Jurkat, Clone E6-1 (cell line): ENCODE measurements at regions not wholly inside any gene's neighbourhood (a gene's known extent, or its start where the extent isn't known, plus 50 kb on each side); places are given as distances from the start of the nearest gene placed in this dataset.

ENCODE experiments used
- DNase-seq: peaks from one replicate; pipeline ENCODE4 v3.0.0-alpha.2; 2011; ENCODE audit warnings: low read depth, low spot score
- H3K4me3 ChIP-seq: 2 replicates; pipeline ENCODE4 v1.5.1; 2011; ENCODE audit warnings: mild to moderate bottlenecking, low read length, control low read depth, moderate library complexity

- H3K4me3 ChIP-seq, result no peak overlapping the region
- no peak for DNase-seq
These were observed 61.7 kb downstream of the KCNJ2 start for GRCh38 chr17:70230850-70231640.

GRCh38 chr17:70232466-70232865 is 63.1 kb downstream of the KCNJ2 start:
- DNase-seq, result no peak
- no peak overlapping the region for H3K4me3 ChIP-seq

- H3K4me3 ChIP-seq, result no peak overlapping the region
- DNase-seq, result no peak
These were observed 65.9 kb downstream of the KCNJ2 start for GRCh38 chr17:70235252-70235651.

- H3K4me3 ChIP-seq, result no peak overlapping the region
- no peak for DNase-seq
These were observed 68.9 kb downstream of the KCNJ2 start for GRCh38 chr17:70238228-70238627.

GRCh38 chr17:70238646-70239045 is 69.3 kb downstream of the KCNJ2 start:
- H3K4me3 ChIP-seq, result no peak overlapping the region
- DNase-seq, result no peak

GRCh38 chr17:70239391-70239826 is 70.1 kb downstream of the KCNJ2 start:
- no peak for DNase-seq

GRCh38 chr17:70241071-70241470 is 71.7 kb downstream of the KCNJ2 start:
- no peak for DNase-seq
- no peak overlapping the region for H3K4me3 ChIP-seq

More at GRCh38 chr17:70239391-70239826, 70.1 kb downstream of the KCNJ2 start:
- no peak overlapping the region for H3K4me3 ChIP-seq

GRCh38 chr17:70242781-70243437 is 73.6 kb downstream of the KCNJ2 start:
- no peak for DNase-seq
- H3K4me3 ChIP-seq, result no peak overlapping the region

- DNase-seq, result no peak
- no peak overlapping the region for H3K4me3 ChIP-seq
These were observed 82.4 kb downstream of the KCNJ2 start for GRCh38 chr17:70251706-70252105.

- no peak overlapping the region for H3K4me3 ChIP-seq
- DNase-seq, result no peak
These were observed 85.6 kb downstream of the KCNJ2 start for GRCh38 chr17:70254735-70255460.

- no peak for DNase-seq
- no peak overlapping the region for H3K4me3 ChIP-seq
These were observed 87.4 kb downstream of the KCNJ2 start for GRCh38 chr17:70256751-70257150.

GRCh38 chr17:70258465-70258864 is 89.1 kb downstream of the KCNJ2 start:
- DNase-seq, result no peak
- H3K4me3 ChIP-seq, result no peak overlapping the region

GRCh38 chr17:70259400-70259799 is 90.1 kb downstream of the KCNJ2 start:
- DNase-seq, result no peak

GRCh38 chr17:70261170-70261569 is 91.8 kb downstream of the KCNJ2 start:
- no peak for DNase-seq
- H3K4me3 ChIP-seq, result no peak overlapping the region

More at GRCh38 chr17:70259400-70259799, 90.1 kb downstream of the KCNJ2 start:
- H3K4me3 ChIP-seq, result no peak overlapping the region

- DNase-seq, result no peak
- no peak overlapping the region for H3K4me3 ChIP-seq
These were observed 96.1 kb downstream of the KCNJ2 start for GRCh38 chr17:70265471-70265870.

GRCh38 chr17:70266394-70266793 is 97.1 kb downstream of the KCNJ2 start:
- DNase-seq, result no peak
- H3K4me3 ChIP-seq, result no peak overlapping the region

GRCh38 chr17:70268383-70268782 is 99.1 kb downstream of the KCNJ2 start:
- no peak for DNase-seq
- H3K4me3 ChIP-seq, result no peak overlapping the region

GRCh38 chr17:70270554-70270953 is 101.2 kb downstream of the KCNJ2 start:
- no peak overlapping the region for H3K4me3 ChIP-seq
- no peak for DNase-seq

GRCh38 chr17:70271200-70271599 is 101.9 kb downstream of the KCNJ2 start:
- DNase-seq, result no peak
- H3K4me3 ChIP-seq, result no peak overlapping the region

GRCh38 chr17:70271672-70272071 is 102.3 kb downstream of the KCNJ2 start:
- no peak for DNase-seq
- H3K4me3 ChIP-seq, result no peak overlapping the region
